ENCODE measurements at regions not wholly inside any gene's neighbourhood (a gene's known extent, or its start where the extent isn't known, plus 50 kb on each side); places are given as distances from the start of the nearest gene placed in this dataset.
"Not testable (repeated sequence)": the region's sequence is repeated elsewhere in the genome, so short reads cannot be mapped to it uniquely, and the experiment has no call there.

GRCh38 chr9:80995759-80996158 is 693.6 kb downstream of the TLE1 start:
- no peaks in the 10 kb centered on the region for H3K36me3 ChIP-seq (ENCODE audit: control insufficient read depth, insufficient read depth, low read length)
- no peaks in the 10 kb centered on the region for H3K9me3 ChIP-seq (ENCODE audit: control insufficient read depth, low read length)
- no peaks in the 10 kb centered on the region for H3K4me1 ChIP-seq (ENCODE audit: control insufficient read depth, insufficient read depth, low read length, poor library complexity, severe bottlenecking)
- no peak overlapping the region for H3K27ac ChIP-seq (ENCODE audit: insufficient read depth, low read length, poor library complexity, severe bottlenecking)
- DNase-seq: no peak
- no peaks in the 10 kb centered on the region for H3K27me3 ChIP-seq (replicated peaks; ENCODE audit: control insufficient read depth, insufficient read depth, low read length, poor library complexity, severe bottlenecking)
- H3K4me3 ChIP-seq (ENCODE audit: insufficient read depth, low read depth, low read length, poor library complexity, severe bottlenecking): no peak overlapping the region

GRCh38 chr9:80994892-80995291 is 694.5 kb downstream of the TLE1 start:
- Histone ChIP-seq H3K4me3 (ENCODE audit: insufficient read depth, low read depth, low read length, poor library complexity, severe bottlenecking) (no peak overlapping the region), H3K36me3 (ENCODE audit: control insufficient read depth, insufficient read depth, low read length) (no peaks in the 10 kb centered on the region), H3K27me3 (replicated peaks; ENCODE audit: control insufficient read depth, insufficient read depth, low read length, poor library complexity, severe bottlenecking) (no peaks in the 10 kb centered on the region), H3K27ac (ENCODE audit: insufficient read depth, low read length, poor library complexity, severe bottlenecking) (no peak overlapping the region), H3K9me3 (ENCODE audit: control insufficient read depth, low read length) (no peaks in the 10 kb centered on the region), H3K4me1 (ENCODE audit: control insufficient read depth, insufficient read depth, low read length, poor library complexity, severe bottlenecking) (no peaks in the 10 kb centered on the region)
- no peak for DNase-seq

- DNase-seq; H3K9me3 ChIP-seq (ENCODE audit: control insufficient read depth, low read length); H3K4me3 ChIP-seq (ENCODE audit: insufficient read depth, low read depth, low read length, poor library complexity, severe bottlenecking); H3K36me3 ChIP-seq (ENCODE audit: control insufficient read depth, insufficient read depth, low read length); H3K4me1 ChIP-seq (ENCODE audit: control insufficient read depth, insufficient read depth, low read length, poor library complexity, severe bottlenecking); H3K27ac ChIP-seq (ENCODE audit: insufficient read depth, low read length, poor library complexity, severe bottlenecking); H3K27me3 ChIP-seq (replicated peaks; ENCODE audit: control insufficient read depth, insufficient read depth, low read length, poor library complexity, severe bottlenecking): not testable (repeated sequence)
These were observed 703.8 kb downstream of the TLE1 start for GRCh38 chr9:80985595-80985994.

GRCh38 chr9:80976403-80976802 is 712.9 kb downstream of the TLE1 start:
- no peak overlapping the region for H3K4me3 ChIP-seq (ENCODE audit: insufficient read depth, low read depth, low read length, poor library complexity, severe bottlenecking)
- no peaks in the 10 kb centered on the region for H3K27me3 ChIP-seq (replicated peaks; ENCODE audit: control insufficient read depth, insufficient read depth, low read length, poor library complexity, severe bottlenecking)
- no peak overlapping the region for H3K27ac ChIP-seq (ENCODE audit: insufficient read depth, low read length, poor library complexity, severe bottlenecking)
- no peaks in the 10 kb centered on the region for H3K36me3 ChIP-seq (ENCODE audit: control insufficient read depth, insufficient read depth, low read length)
- no peak for DNase-seq
- no peaks in the 10 kb centered on the region for H3K9me3 ChIP-seq (ENCODE audit: control insufficient read depth, low read length)
- no peaks in the 10 kb centered on the region for H3K4me1 ChIP-seq (ENCODE audit: control insufficient read depth, insufficient read depth, low read length, poor library complexity, severe bottlenecking)

- H3K27ac ChIP-seq (ENCODE audit: insufficient read depth, low read length, poor library complexity, severe bottlenecking); H3K36me3 ChIP-seq (ENCODE audit: control insufficient read depth, insufficient read depth, low read length); H3K9me3 ChIP-seq (ENCODE audit: control insufficient read depth, low read length); H3K27me3 ChIP-seq (replicated peaks; ENCODE audit: control insufficient read depth, insufficient read depth, low read length, poor library complexity, severe bottlenecking); H3K4me1 ChIP-seq (ENCODE audit: control insufficient read depth, insufficient read depth, low read length, poor library complexity, severe bottlenecking); H3K4me3 ChIP-seq (ENCODE audit: insufficient read depth, low read depth, low read length, poor library complexity, severe bottlenecking); DNase-seq: not testable (repeated sequence)
These were observed 719.0 kb downstream of the TLE1 start for GRCh38 chr9:80970377-80970776.

- H3K27me3 ChIP-seq (replicated peaks; ENCODE audit: control insufficient read depth, insufficient read depth, low read length, poor library complexity, severe bottlenecking): no peaks in the 10 kb centered on the region
- H3K4me1 ChIP-seq (ENCODE audit: control insufficient read depth, insufficient read depth, low read length, poor library complexity, severe bottlenecking): no peaks in the 10 kb centered on the region
- H3K4me3 ChIP-seq (ENCODE audit: insufficient read depth, low read depth, low read length, poor library complexity, severe bottlenecking): no peak overlapping the region
- no peak overlapping the region for H3K27ac ChIP-seq (ENCODE audit: insufficient read depth, low read length, poor library complexity, severe bottlenecking)
- no peak for DNase-seq
- H3K9me3 ChIP-seq (ENCODE audit: control insufficient read depth, low read length): no peaks in the 10 kb centered on the region
- H3K36me3 ChIP-seq (ENCODE audit: control insufficient read depth, insufficient read depth, low read length): no peaks in the 10 kb centered on the region
These were observed 720.7 kb downstream of the TLE1 start for GRCh38 chr9:80968611-80969010.

- Histone ChIP-seq H3K36me3 (ENCODE audit: control insufficient read depth, insufficient read depth, low read length) (no peaks in the 10 kb centered on the region), H3K4me1 (ENCODE audit: control insufficient read depth, insufficient read depth, low read length, poor library complexity, severe bottlenecking) (no peaks in the 10 kb centered on the region), H3K4me3 (ENCODE audit: insufficient read depth, low read depth, low read length, poor library complexity, severe bottlenecking) (no peak overlapping the region), H3K9me3 (ENCODE audit: control insufficient read depth, low read length) (no peaks in the 10 kb centered on the region), H3K27me3 (replicated peaks; ENCODE audit: control insufficient read depth, insufficient read depth, low read length, poor library complexity, severe bottlenecking) (no peaks in the 10 kb centered on the region), H3K27ac (ENCODE audit: insufficient read depth, low read length, poor library complexity, severe bottlenecking) (no peak overlapping the region)
- DNase-seq: no peak
These were observed 724.4 kb downstream of the TLE1 start for GRCh38 chr9:80964914-80965313.

GRCh38 chr9:80964374-80964773 is 725.0 kb downstream of the TLE1 start:
- Histone ChIP-seq H3K4me3 (ENCODE audit: insufficient read depth, low read depth, low read length, poor library complexity, severe bottlenecking) (no peak overlapping the region), H3K9me3 (ENCODE audit: control insufficient read depth, low read length) (no peaks in the 10 kb centered on the region), H3K27me3 (replicated peaks; ENCODE audit: control insufficient read depth, insufficient read depth, low read length, poor library complexity, severe bottlenecking) (no peaks in the 10 kb centered on the region), H3K4me1 (ENCODE audit: control insufficient read depth, insufficient read depth, low read length, poor library complexity, severe bottlenecking) (no peaks in the 10 kb centered on the region), H3K27ac (ENCODE audit: insufficient read depth, low read length, poor library complexity, severe bottlenecking) (no peak overlapping the region), H3K36me3 (ENCODE audit: control insufficient read depth, insufficient read depth, low read length) (no peaks in the 10 kb centered on the region)
- DNase-seq: no peak

GRCh38 chr9:80957801-80958200 is 731.5 kb downstream of the TLE1 start:
- H3K36me3 ChIP-seq (ENCODE audit: control insufficient read depth, insufficient read depth, low read length): no peaks in the 10 kb centered on the region
- no peak overlapping the region for H3K27ac ChIP-seq (ENCODE audit: insufficient read depth, low read length, poor library complexity, severe bottlenecking)
- no peaks in the 10 kb centered on the region for H3K9me3 ChIP-seq (ENCODE audit: control insufficient read depth, low read length)
- H3K4me3 ChIP-seq (ENCODE audit: insufficient read depth, low read depth, low read length, poor library complexity, severe bottlenecking): no peak overlapping the region
- H3K4me1 ChIP-seq (ENCODE audit: control insufficient read depth, insufficient read depth, low read length, poor library complexity, severe bottlenecking): no peaks in the 10 kb centered on the region
- no peak for DNase-seq
- no peaks in the 10 kb centered on the region for H3K27me3 ChIP-seq (replicated peaks; ENCODE audit: control insufficient read depth, insufficient read depth, low read length, poor library complexity, severe bottlenecking)

GRCh38 chr9:80954521-80954920 is 734.8 kb downstream of the TLE1 start:
- DNase-seq: no peak
- no peak overlapping the region for H3K27ac ChIP-seq (ENCODE audit: insufficient read depth, low read length, poor library complexity, severe bottlenecking)

GRCh38 chr9:80952363-80952922 is 736.9 kb downstream of the TLE1 start:
- no peak overlapping the region for H3K27ac ChIP-seq (ENCODE audit: insufficient read depth, low read length, poor library complexity, severe bottlenecking)
- H3K9me3 ChIP-seq (ENCODE audit: control insufficient read depth, low read length): no peaks in the 10 kb centered on the region
- no peak overlapping the region for H3K4me3 ChIP-seq (ENCODE audit: insufficient read depth, low read depth, low read length, poor library complexity, severe bottlenecking)
- H3K4me1 ChIP-seq (ENCODE audit: control insufficient read depth, insufficient read depth, low read length, poor library complexity, severe bottlenecking): no peaks in the 10 kb centered on the region
- no peaks in the 10 kb centered on the region for H3K36me3 ChIP-seq (ENCODE audit: control insufficient read depth, insufficient read depth, low read length)
- H3K27me3 ChIP-seq (replicated peaks; ENCODE audit: control insufficient read depth, insufficient read depth, low read length, poor library complexity, severe bottlenecking): no peaks in the 10 kb centered on the region
- no peak for DNase-seq

More at GRCh38 chr9:80954521-80954920, 734.8 kb downstream of the TLE1 start:
- Histone ChIP-seq H3K4me1 (ENCODE audit: control insufficient read depth, insufficient read depth, low read length, poor library complexity, severe bottlenecking) (no peaks in the 10 kb centered on the region), H3K9me3 (ENCODE audit: control insufficient read depth, low read length) (no peaks in the 10 kb centered on the region), H3K27me3 (replicated peaks; ENCODE audit: control insufficient read depth, insufficient read depth, low read length, poor library complexity, severe bottlenecking) (no peaks in the 10 kb centered on the region), H3K4me3 (ENCODE audit: insufficient read depth, low read depth, low read length, poor library complexity, severe bottlenecking) (no peak overlapping the region), H3K36me3 (ENCODE audit: control insufficient read depth, insufficient read depth, low read length) (no peaks in the 10 kb centered on the region)
